GM12878 (cell line): ENCODE measurements at regions not wholly inside any gene's neighbourhood (a gene's known extent, or its start where the extent isn't known, plus 50 kb on each side); places are given as distances from the start of the nearest gene placed in this dataset.

ENCODE experiments used
- MXI1 ChIP-seq: fragments of 150-350 bp; IDR thresholded peaks from 2 replicates; pipeline ENCODE4 v1.6.1; 2011; ENCODE audit warnings: low read depth, mild to moderate bottlenecking, inconsistent platforms, low read length, improper control_type of control experiment
- POLR2A ChIP-seq: IDR thresholded peaks from 2 replicates; pipeline ENCODE4 v1.6.1; 2011; ENCODE audit warnings: low read depth, mild to moderate bottlenecking, low read length

DNA sequence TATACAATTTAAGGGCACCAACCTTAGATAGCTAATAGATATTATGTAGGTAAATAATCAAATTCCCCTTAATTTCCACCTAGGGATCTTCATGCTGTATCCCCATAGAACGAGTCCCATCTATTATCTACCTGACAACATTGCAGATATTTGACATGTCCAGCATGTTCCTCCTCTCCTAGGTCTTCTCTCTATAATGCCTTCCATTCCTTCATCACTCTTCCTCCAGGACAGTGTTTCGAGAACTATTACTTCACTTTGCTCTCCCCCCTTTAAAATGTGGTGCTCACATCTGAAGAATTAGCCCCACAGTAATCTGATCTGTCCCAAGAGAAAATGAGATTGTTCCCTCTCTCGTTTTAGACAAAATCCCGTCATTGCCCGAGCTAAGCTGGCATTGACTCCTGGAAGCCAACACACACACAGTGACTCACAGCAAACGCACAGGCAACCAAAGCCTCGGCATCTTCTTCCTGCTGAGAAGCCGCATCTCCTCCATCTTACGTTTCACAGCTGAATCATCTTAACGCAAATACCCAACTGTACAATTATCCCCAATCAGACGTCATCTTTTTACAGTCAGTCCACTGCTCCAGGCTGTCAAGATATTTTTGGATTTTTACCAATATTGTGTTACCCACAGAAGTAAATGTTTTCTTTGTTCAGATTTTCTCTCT, 162.9 kb upstream of the AGAP1 start:
- no peak for TF ChIP-seq POLR2A
- TF ChIP-seq MXI1: no peak
